Superior temporal gyrus (tissue), 1 donor: ENCODE measurements at regions not wholly inside any gene's neighbourhood (a gene's known extent, or its start where the extent isn't known, plus 50 kb on each side); places are given as distances from the start of the nearest gene placed in this dataset.
"Not testable (repeated sequence)": the region's sequence is repeated elsewhere in the genome, so short reads cannot be mapped to it uniquely, and the experiment has no call there.

Experiments
- DNase-seq: peaks from one replicate; pipeline ENCODE4 v3.0.0-alpha.2; 2016; ENCODE audit errors: extremely low spot score

- no peak for DNase-seq
Observed at GRCh38 chr20:19874040-19874727, 116.1 kb downstream of the RIN2 start.

DNA sequence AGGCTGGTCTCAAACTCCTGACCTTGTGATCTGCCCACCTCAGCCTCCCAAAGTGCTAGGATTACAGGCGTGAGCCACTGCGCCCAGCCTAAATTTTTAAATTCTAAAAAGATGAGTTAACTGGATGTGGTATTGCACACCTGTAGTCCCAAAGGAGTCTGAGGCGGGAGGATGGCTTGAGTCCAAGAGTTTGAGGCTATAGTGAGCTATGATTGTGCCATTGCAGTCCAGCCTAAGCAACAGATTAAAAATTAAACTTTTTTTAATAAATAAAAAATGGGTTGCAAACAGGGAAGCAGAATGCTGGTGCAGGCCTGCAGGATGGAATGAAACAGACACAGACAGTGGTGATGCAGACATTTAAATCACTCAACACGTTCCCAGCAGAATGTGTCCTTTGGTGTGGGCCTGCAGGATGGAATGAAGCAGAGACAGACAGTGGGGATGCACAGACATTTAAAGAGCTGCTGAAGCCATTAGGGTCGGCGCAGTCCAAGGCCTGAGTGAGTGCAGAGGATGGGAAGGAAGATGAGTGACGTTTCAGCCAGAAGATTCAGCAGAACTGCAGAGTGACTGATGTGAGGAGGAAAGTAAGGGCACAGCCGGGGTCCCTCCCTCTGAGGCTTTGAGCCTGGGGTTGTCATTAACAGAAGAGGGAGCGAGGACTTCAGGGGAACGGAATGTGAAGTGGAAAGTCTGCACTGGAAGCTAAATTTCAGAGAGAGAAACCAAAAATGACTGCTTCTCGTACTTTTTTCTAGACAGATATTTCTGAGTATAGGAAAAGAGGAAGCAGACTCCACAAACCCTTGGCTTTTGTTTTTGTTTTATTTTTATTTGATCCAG lies 117.5 kb downstream of the RIN2 start:
- DNase-seq, result no peak

GRCh38 chr20:19876828-19877460 lies 118.9 kb downstream of the RIN2 start:
- no peak for DNase-seq

- DNase-seq, result not testable (repeated sequence)
Observed at GRCh38 chr20:19879874-19880255, 121.8 kb downstream of the RIN2 start.

- no peak for DNase-seq
Observed at GRCh38 chr20:19880256-19881079, 122.4 kb downstream of the RIN2 start.

DNA sequence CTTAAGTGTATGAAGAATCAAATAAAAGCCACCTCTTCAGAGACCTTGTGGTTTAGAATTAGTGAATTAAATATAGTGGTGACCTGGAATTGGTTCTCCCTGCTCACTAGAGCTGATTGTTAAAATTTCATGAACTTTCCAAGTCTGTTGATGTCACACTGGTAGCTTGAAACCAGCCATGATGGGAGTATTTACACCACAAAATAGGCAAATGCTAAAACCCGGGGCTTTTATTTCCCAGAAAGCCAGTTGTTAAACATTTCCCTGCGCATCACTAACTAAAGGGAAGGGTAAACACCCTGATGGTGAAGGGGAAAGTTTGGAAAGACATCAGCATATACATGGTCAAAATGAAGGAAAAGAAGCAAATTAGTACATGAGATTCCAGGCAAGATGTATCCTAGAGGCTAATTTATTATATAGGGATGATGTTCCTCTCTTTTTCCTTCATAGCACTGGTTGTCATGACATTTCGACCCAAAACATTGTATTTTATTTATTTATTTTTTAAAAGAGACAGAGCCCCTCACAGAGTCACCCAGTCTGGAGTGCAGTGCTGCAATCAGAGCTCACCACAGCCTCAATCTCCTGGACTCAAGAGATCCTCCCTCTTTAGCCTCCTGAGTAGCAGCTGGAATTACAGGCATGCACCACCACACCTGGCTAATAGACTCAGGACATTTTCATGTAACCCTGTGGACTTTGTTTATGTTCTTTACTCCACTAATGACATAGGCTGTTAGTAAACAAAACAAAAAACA lies 123.2 kb downstream of the RIN2 start:
- DNase-seq, result no peak

DNA sequence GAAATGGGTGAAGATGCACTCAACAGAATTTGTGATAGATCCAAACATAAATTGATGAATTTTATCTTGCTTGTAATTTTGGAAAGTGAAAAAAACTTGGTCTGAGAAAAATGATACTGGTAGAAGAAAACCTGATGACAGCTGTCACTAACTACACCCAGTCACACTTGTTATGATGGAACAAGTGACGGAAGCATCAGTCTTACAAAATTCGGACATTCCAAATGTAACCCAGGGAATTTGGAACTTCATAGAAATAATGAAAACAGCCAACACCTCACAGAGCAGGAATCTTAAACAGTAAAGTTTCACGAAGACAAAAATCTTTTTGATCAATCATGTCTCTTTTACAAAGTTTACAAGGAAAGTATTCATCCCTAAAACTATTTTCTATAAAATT lies 123.9 kb downstream of the RIN2 start:
- DNase-seq, result no peak

DNA sequence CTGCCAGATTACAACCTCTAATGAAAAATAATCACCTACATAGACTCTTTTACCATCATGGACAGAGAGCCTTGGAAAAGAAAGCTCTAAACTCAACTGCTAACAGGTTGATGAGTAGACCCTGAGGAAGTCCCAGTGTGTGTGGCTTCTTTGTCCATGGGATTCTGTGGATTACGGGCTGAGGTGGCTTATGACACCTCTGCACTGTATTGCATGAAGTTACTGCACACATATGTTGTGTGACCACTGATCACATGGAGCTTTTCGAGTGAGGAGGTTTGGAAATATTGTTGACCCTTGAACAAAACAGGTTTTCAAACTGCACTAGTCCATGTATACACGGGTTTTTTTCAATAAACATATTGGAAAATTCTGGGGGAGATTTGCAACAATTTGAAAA lies 124.4 kb downstream of the RIN2 start:
- no peak for DNase-seq

DNA sequence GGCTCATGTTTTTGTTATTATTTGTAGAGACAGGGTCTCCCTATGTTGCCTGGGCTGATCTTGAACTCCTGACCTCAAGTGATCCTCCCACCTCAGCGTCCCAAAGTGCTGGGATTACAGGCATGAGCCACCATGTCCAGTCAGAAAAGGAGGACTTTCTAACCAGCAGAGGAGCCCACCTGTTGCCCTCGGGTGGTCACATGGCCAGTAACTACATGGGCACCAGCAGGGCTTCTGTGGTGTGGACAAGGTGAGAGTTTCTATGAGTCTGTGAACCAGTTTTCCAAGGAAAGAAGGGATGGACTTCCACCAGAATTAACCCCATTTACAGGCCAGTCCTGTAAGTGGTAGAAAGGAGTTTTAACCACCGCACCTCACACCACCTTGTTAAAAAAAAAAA lies 125.4 kb downstream of the RIN2 start:
- no peak for DNase-seq

GRCh38 chr20:19885594-19885938 lies 127.5 kb downstream of the RIN2 start:
- no peak for DNase-seq

DNA sequence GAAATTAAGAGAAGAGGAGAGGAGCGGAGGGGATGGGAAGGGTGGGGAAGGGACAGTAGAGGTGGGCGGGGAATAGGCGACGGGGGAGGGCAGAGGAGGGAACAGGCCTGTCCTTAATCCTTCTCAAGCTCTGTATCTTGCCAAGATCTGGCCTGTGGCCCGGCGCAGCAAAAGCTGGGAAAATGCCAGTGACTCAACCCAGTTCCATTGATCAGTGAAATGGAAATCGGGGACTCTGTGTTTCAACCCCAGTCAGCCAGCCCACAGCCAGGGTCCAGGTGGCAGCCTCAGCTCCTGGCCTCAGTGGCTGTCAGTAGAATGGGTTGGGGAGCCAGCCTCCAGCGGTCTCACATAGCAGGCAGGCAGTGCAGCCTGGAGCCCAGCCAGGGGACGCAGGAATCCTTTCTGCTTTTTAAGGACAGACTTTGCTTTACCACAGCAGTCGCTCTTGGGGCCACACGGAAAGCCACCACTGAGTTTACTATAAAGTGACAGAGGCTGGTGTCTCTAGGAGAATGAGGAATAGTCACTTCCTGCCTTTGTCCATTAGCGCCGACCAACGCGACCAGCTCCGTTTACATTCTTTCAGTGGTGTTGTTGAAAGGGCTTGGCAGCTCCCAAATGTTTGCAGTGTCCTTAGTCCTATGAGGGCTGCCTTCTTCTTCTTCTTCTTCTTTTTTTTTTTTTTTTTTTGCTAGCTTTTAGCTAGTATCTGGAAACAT lies 128.0 kb downstream of the RIN2 start:
- peak; percentile 62 for DNase-seq

DNA sequence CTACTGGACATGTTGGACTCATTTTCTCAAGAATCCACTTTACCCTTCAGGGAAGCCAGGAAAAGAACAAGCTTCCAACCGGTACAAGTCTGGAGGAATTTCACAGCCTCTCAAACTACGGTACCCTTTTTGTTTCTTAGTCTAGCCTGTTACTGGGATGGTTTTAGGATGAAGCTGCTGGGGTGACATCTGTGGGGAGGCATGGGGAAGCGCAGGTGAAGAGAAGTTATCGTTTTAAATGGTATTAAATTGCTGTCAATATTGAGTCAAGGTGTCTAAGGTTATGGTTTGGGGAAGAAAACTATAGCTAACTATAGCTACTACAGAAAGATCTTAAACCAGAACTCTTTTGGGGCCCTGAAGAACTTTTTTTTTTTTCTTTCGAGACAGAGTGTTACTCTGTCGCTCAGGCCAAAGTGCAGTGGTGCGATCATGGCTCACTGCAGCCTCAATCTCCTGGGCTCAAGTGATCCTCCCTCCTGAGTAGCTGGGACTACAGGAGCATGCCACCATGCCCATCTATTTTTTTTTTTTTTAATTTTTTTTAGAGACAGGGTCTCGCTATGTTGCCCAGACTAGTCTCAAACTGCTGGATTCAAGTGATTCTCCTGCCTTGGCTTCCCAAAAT lies 128.7 kb downstream of the RIN2 start:
- DNase-seq, result peak; percentile 42

GRCh38 chr20:19887556-19888268 lies 129.4 kb upstream of the NAA20 start:
- DNase-seq, result no peak

- DNase-seq, result peak; percentile 73
Observed at GRCh38 chr20:19888269-19888671, 128.9 kb upstream of the NAA20 start.

- DNase-seq, result peak; percentile 69
Observed at GRCh38 chr20:19889011-19889953, 127.9 kb upstream of the NAA20 start.

DNA sequence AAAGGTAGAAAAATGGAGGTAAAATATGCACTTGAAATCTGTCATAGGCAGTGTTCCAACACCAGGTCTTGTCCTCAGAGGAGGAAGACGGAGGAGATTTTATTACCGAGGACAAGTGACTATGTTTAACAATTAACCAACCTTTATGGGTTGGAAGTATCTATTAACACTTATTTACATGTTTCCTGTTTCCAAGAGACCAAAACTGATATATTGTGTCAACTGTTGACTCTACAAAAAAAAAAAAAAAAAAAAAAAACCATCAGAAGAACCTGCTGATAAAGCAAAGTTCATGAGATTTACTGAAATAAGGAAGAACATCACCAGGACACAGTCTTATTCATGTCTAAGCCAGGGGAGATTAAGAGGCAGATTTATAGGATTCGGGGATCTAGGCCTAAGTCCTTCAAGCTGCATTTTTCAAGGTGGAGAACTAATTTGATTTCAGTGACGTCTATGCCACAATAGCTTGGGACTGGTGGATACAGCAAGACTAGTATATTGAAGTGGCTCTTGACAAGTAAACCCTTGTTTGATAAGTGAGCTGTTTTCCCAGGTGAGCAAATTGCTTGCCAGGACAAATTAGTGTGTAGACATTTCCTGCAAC lies 126.6 kb upstream of the NAA20 start:
- DNase-seq, result no peak

DNA sequence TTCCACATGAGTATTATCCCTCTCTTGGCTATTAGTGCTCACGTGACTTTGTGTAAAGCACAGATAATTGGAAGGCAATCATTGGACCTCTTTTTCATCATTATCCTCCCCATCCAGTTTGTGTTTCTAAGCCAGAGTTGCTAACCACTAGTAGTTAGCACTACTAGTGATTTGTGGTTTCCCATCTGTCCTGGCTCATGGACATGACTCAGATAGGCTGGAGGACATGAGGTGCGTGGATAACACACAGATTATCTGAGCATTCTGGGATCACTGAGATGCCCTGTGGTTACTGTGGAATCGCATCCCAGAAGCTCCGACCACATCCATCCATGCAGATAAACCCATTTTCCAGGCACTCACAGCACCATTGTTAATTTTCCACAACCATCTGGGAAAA lies 123.8 kb upstream of the NAA20 start:
- DNase-seq, result no peak

GRCh38 chr20:19895761-19896160 lies 121.4 kb upstream of the NAA20 start:
- DNase-seq, result no peak
